SH-SY5Y (cell line): ENCODE measurements at regions not wholly inside any gene's neighbourhood (a gene's known extent, or its start where the extent isn't known, plus 50 kb on each side); places are given as distances from the start of the nearest gene placed in this dataset.

ENCODE experiments used
- GATA2 ChIP-seq: IDR thresholded peaks from 2 replicates; pipeline ENCODE4 v1.6.1; 2011; ENCODE audit warnings: mild to moderate bottlenecking, low read depth, low read length
- GATA3 ChIP-seq: IDR thresholded peaks from 2 replicates; pipeline ENCODE4 v1.6.1; 2011; ENCODE audit warnings: low read depth, mild to moderate bottlenecking, low read length, moderate library complexity

DNA sequence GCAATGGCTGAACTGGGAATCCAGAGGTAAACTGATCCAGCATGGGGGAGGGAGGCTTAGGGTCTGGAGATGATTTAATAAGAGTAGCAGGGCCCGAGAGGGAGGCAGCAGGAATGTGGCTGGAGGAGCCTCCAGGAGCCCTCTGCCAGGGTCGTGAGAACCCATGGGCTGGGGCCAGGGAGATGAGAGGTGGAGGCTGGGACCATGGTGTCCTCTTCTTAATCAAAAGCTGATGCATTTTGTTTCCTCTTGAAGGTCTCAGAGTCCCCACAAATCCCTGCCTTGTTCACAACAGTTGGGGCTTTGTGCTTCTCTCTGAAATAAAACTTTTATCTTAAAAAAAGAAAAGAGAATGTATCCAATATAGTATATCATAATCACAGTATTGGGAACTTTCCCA lies 123.7 kb upstream of the ZNF516 start:
- TF ChIP-seq GATA2 (no peak), GATA3 (no peak)
